ENCODE measurements at regions not wholly inside any gene's neighbourhood (a gene's known extent, or its start where the extent isn't known, plus 50 kb on each side); places are given as distances from the start of the nearest gene placed in this dataset.
"Not testable (repeated sequence)": the region's sequence is repeated elsewhere in the genome, so short reads cannot be mapped to it uniquely, and the experiment has no call there.

GRCh38 chr1:55781944-55782482 lies 566.8 kb upstream of the USP24 start:
- no peak for DNase-seq (ENCODE audit: low read depth in 2 of 2)

GRCh38 chr1:55781003-55781402 lies 565.8 kb upstream of the USP24 start:
- no peak for DNase-seq (ENCODE audit: low read depth in 2 of 2)

- DNase-seq (ENCODE audit: low read depth in 2 of 2) = no peak
Observed at GRCh38 chr1:55777545-55777944, 562.4 kb upstream of the USP24 start.

GRCh38 chr1:55775007-55775406 lies 559.8 kb upstream of the USP24 start:
- no peak for DNase-seq (ENCODE audit: low read depth in 2 of 2)

GRCh38 chr1:55774446-55774845 lies 559.3 kb upstream of the USP24 start:
- no peak for DNase-seq (ENCODE audit: low read depth in 2 of 2)

- no peak for DNase-seq (ENCODE audit: low read depth in 2 of 2)
Observed at GRCh38 chr1:55773211-55773940, 558.2 kb upstream of the USP24 start.

GRCh38 chr1:55768327-55768952 lies 553.3 kb upstream of the USP24 start:
- no peak for DNase-seq (ENCODE audit: low read depth in 2 of 2)

GRCh38 chr1:55767171-55767570 lies 552.0 kb upstream of the USP24 start:
- no peak for DNase-seq (ENCODE audit: low read depth in 2 of 2)

- not testable (repeated sequence) for DNase-seq (ENCODE audit: low read depth in 2 of 2)
Observed at GRCh38 chr1:55765505-55765904, 550.3 kb upstream of the USP24 start.

GRCh38 chr1:55751776-55752175 lies 536.6 kb upstream of the USP24 start:
- DNase-seq (ENCODE audit: low read depth in 2 of 2) = no peak

- DNase-seq (ENCODE audit: low read depth in 2 of 2) = no peak
Observed at GRCh38 chr1:55750628-55750995, 535.4 kb upstream of the USP24 start.

- no peak for DNase-seq (ENCODE audit: low read depth in 2 of 2)
Observed at GRCh38 chr1:55749975-55750627, 534.9 kb upstream of the USP24 start.

- no peak for DNase-seq (ENCODE audit: low read depth in 2 of 2)
Observed at GRCh38 chr1:55747408-55747841, 532.3 kb upstream of the USP24 start.

GRCh38 chr1:55746710-55747109 lies 531.5 kb upstream of the USP24 start:
- no peak for DNase-seq (ENCODE audit: low read depth in 2 of 2)

GRCh38 chr1:55741516-55741915 lies 526.4 kb upstream of the USP24 start:
- DNase-seq (ENCODE audit: low read depth in 2 of 2) = no peak

- DNase-seq (ENCODE audit: low read depth in 2 of 2) = no peak
Observed at GRCh38 chr1:55735106-55735505, 519.9 kb upstream of the USP24 start.

- DNase-seq (ENCODE audit: low read depth in 2 of 2) = no peak
Observed at GRCh38 chr1:55726994-55727393, 511.8 kb upstream of the USP24 start.

- no peak for DNase-seq (ENCODE audit: low read depth in 2 of 2)
Observed at GRCh38 chr1:55725378-55725777, 510.2 kb upstream of the USP24 start.

GRCh38 chr1:55724551-55725325 lies 509.6 kb upstream of the USP24 start:
- no peak for DNase-seq (ENCODE audit: low read depth in 2 of 2)

- DNase-seq (ENCODE audit: low read depth in 2 of 2) = no peak
Observed at GRCh38 chr1:55723001-55723400, 507.8 kb upstream of the USP24 start.

- no peak for DNase-seq (ENCODE audit: low read depth in 2 of 2)
Observed at GRCh38 chr1:55720261-55720660, 505.1 kb upstream of the USP24 start.
